IPS-NIHi7 (cell line): ENCODE measurements at regions not wholly inside any gene's neighbourhood (a gene's known extent, or its start where the extent isn't known, plus 50 kb on each side); places are given as distances from the start of the nearest gene placed in this dataset.

ENCODE experiments used
- DNase-seq: peaks from one replicate; pipeline ENCODE4 v3.0.0; 2012; ENCODE audit warnings: mixed read lengths; ENCODE audit errors: extremely low spot score

- DNase-seq = peak; percentile 55
Observed at GRCh38 chr10:110398419-110399105, 93.8 kb upstream of the SMNDC1 start.

GRCh38 chr10:110399106-110399964 lies 94.6 kb upstream of the SMNDC1 start:
- no peak for DNase-seq

GRCh38 chr10:110399965-110400933 lies 95.5 kb upstream of the SMNDC1 start:
- no peak for DNase-seq

DNA sequence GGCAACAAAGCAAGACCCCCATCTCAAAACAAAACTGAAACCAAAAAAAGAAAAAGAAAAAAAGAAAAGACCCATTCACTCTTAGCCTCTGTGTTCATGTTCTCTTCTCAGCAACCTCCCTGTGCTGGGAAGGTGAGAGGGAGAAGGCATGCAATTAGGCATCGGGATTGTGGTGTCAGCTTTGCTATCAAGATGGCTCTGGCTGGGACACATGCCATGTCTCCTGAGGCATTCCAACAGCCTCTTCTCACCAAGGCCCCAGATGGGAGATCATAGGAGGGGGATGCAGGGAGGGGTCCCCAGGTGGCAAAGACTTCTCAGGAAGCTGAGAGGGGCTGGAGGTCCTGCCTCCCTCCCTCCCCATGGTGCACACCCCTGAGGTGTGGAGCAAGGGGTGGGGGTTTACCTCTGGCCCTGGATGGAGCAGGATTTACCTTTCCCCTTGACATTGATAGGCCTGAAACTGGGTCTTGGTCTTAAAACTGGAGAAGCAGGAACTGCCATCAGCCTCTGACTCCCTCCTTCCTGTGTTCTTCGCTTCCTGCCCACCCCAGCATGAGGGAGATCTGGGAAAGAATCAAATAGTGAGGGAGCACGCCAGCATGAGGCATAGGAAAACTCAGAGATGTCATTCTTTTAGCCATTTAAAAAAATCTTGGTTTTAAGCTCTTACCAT lies 96.2 kb upstream of the DUSP5 start:
- DNase-seq = no peak

DNA sequence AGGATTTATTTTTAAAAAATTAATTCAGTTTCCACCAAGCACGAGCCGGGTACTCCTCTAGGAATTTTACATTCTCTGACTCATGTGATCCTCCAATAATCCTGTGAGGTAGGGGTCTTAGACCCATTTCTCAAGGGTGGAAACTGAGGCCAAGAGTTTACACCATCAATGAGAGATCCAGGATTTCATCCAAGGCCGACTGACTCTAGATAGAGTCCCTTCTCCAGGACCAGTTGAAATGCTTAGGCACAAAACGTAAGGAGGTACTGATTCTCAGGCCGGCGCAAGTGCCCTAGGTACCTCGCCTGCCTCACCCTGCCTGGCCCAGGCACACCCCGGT lies 95.7 kb upstream of the DUSP5 start:
- no peak for DNase-seq

GRCh38 chr10:110403593-110403992 lies 94.1 kb upstream of the DUSP5 start:
- DNase-seq = no peak

DNA sequence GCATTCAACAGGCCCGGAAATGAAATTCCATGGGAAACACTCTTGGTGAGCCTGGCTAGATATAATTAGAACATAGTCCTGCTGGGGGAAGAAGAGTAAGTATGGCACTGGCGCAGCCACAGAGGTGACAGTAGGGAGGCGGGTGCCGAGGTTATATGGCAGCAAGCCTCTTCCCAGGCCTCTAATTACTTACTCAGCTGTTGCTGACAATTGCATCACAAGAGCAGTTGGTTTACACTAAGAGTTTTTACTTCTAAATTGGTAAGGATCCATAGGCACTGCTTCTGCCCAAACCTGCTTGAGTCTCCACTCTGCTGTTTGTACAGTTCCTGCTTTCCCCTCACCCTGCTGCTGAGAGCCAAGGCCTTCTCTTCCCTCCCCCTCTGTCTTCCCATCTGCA lies 93.3 kb upstream of the DUSP5 start:
- no peak for DNase-seq

GRCh38 chr10:110404825-110405224 lies 92.9 kb upstream of the DUSP5 start:
- DNase-seq = no peak

GRCh38 chr10:110405380-110405779 lies 92.3 kb upstream of the DUSP5 start:
- DNase-seq = no peak

DNA sequence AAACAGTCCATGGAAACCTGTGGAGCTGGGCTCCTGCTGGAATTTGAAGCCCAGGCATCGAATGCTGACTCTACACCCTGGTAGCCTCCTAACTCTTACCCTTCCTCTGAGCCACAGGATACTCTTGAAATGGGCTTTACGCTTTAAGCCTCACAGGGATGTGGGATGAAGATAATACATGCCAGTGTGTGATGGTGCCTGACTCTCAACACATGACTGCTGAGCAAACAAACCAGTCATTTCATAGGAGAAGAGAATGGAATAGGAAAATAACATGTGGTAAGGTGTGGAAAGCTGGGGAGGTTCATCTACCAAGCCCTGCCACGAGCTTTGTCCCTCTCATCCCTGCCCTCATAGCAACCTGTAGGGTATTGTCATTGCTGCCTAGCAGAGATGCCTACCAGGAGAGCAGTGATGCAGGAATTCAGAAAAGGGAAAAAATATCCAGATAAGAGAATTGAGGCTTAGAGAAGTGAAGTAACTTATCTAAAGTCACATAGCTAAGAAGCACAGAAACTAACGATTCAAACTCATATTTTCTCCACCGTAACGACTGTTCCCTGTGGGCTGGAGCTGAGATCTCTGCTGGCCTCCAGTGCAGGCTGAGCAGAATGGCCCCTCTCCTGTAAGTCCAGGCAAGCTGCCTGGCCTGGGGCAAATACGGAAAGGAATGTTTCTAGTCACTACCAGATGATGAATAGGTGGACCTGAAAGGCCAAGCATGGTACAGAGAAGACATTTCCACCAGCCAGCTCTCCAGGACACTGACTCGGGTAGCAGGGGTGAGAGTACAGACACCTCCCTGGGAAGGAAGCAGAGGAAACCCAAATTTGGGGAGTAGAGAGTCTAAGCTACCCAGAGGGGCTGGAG lies 90.2 kb upstream of the DUSP5 start:
- DNase-seq = no peak

DNA sequence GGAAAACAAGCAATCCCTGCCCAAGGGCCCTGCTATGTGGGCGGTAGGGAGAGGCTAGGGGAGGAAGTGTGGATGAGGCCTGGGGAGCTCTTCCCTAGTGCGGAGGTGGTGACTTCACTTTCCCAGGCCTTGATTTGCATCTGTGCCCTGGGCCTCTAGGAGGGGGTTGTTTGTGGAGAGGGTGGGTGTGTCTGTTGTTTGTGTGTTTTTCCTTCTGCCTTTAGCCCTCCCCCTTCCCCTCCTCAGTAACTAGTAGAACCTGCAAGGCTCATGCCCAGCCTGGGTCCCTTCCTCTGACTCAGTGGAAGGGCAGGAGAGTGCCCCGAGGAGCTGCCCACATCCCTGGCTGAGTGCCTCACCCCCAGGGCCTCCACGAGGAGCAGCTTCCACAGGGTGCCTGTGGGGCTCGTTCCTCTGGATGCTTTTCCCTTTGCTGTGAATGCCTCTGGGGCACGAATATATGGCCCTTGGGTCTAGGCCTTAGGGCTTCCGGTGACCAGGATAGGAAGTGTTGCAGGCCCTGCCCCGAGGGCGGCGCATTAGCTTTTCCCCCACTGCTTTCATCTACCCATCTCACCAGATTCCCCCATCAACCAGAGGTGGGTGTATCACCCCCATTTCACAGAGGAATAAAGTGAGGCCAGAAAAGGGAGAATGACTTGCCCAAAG lies 89.4 kb upstream of the DUSP5 start:
- peak; percentile 81 for DNase-seq

- no peak for DNase-seq
Observed at GRCh38 chr10:110408943-110409342, 88.8 kb upstream of the DUSP5 start.

DNA sequence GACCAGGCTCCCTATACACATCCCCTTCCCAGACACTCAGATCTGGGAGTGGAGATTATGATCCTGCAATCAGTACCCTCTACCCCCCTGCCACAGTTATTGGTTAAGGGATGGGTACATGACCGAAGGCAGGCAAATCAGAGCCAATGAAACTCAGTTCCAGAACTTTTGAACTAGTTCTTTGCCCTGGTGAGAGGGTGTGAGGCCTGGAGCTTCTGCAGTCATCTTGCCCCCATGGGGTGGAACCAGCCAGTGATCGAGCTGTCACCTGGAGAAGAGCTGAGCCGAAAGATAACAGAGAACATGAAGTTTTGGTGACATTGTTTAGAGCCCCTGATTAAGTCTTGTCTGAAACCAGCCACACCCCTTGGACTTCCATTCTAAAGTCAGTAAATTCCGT lies 88.2 kb upstream of the DUSP5 start:
- no peak for DNase-seq

DNA sequence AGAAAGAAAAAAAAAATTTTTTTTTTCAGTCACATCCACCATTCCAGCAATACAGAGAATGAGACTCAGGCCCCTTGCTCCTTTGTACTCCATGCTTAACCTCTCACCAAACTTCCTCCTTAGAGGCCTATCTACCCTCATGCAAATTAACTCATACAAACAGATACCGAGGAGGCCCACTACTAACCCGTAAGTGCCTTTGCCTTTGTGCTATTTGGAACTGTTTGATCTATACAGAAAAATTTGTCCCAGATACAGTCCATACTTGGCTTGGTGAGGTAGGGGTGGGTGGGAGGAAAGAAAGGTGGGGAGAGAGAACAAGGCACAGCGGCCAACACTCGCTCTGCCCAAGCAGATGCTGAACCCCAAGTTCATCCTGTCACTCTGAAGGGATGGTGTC lies 87.8 kb upstream of the DUSP5 start:
- DNase-seq = no peak

DNA sequence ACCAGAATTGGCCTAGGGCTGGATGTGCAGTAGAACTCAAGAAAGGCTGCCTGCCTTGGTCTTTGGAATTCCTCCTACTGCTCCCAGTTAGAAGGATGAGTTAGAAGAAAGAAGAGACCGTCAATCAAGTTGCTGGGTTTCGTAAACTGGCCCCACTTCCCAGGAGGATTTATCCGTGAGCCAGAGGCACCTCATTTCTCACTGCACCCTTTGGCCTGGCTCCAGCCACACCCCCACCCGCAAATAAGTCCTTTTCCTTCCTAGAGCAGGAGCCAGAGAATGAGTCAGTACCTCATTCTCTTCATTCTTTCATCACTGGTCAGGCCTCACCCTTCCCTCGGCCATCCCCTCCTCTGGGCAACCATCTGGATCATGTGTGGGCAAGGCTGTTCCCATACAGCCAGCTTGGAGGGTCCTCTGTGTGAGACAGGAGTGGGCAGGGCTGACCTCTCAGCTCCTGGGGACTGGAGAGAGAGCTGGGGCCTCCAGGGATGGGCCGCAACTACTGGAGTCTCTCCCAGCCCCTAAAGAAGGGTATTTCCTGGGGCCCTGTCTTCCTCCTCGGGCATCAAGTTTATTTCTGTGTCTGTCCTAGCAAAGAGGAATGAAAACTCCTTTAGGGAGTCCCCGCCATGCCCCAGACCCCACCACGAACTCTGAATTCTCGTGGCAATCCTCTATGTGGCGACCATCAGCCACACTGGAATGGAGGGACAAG lies 87.2 kb upstream of the DUSP5 start:
- no peak for DNase-seq

DNA sequence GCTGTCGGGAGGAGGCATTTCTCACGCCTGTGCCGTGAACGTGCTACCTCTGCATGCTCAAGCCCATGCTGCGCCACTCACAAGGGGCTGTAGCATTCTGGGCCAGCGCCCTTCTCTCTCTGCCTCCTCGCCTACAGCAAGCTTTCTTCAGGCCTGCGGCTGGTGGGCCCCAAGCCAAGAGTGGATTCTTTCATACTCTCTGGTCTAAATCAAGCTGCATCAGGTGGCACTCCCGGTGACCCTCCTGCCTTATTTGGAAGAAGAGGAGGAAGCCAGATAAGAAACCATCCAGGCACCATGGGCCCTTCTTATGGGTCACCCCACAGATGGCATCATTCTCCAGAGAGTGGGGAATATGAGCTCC lies 86.7 kb upstream of the DUSP5 start:
- DNase-seq = no peak

- no peak for DNase-seq
Observed at GRCh38 chr10:110413049-110413783, 84.5 kb upstream of the DUSP5 start.

- DNase-seq = no peak
Observed at GRCh38 chr10:110413903-110414547, 83.7 kb upstream of the DUSP5 start.
